IMR-90 (cell line): ENCODE measurements at regions not wholly inside any gene's neighbourhood (a gene's known extent, or its start where the extent isn't known, plus 50 kb on each side); places are given as distances from the start of the nearest gene placed in this dataset.

Experiments
- ATAC-seq: fragments of 200-7000 bp; cut with Tn5 transposase; 2 replicates; pipeline ENCODE4 v1.9.1; 2020; ENCODE audit warnings: low read depth, mild to moderate bottlenecking, moderate library complexity
- BruUV-seq: library from RNA; stranded (reverse); fragments of 400-500 nt; replicated peaks from 2 replicates; lab custom pipeline; 2021; lab: Mats Ljungman, UMichigan
- CTCF ChIA-PET: fragments of 300-600 bp; formaldehyde crosslinking; extraction: SDS; loops from one replicate; lab custom pipeline; 2021; ENCODE audit warnings: antibody characterized with exemption; lab: Yijun Ruan, JAX
- POLR2A ChIA-PET: fragments of 300-600 bp; sonication (Branson Sonifier 250); formaldehyde crosslinking; loops from one replicate; lab custom pipeline; 2022; ENCODE audit warnings: antibody characterized with exemption; ENCODE audit not compliant: unreplicated experiment; lab: Charles Lee
- DNase-seq: peaks from one replicate; pipeline ENCODE4 v3.0.0; 2013
- H2AFZ ChIP-seq: replicated peaks from 2 replicates; pipeline ENCODE3; 2013; ENCODE audit warnings: low read length, mild to moderate bottlenecking; ENCODE audit not compliant: poor library complexity
- H2AK5ac ChIP-seq: 2 replicates; pipeline ENCODE4 v1.6.1; 2013; ENCODE audit warnings: low read depth, low read length, inconsistent platforms
- H2AK9ac ChIP-seq: replicated peaks from 2 replicates; pipeline ENCODE3; 2013; ENCODE audit warnings: mild to moderate bottlenecking, low read depth, low read length, moderate library complexity; ENCODE audit not compliant: poor library complexity
- H2BK120ac ChIP-seq: 2 replicates; pipeline ENCODE4 v1.6.1; 2013; ENCODE audit warnings: low read depth, low read length, inconsistent platforms
- H2BK15ac ChIP-seq: 3 replicates; pipeline ENCODE4 v1.6.1; 2013; ENCODE audit warnings: low read depth, low read length, inconsistent platforms
- H2BK20ac ChIP-seq: 2 replicates; pipeline ENCODE4 v1.6.1; 2013; ENCODE audit warnings: low read depth, mild to moderate bottlenecking, inconsistent platforms, low read length, moderate library complexity
- H2BK5ac ChIP-seq: 2 replicates; pipeline ENCODE4 v1.6.1; 2013; ENCODE audit warnings: mild to moderate bottlenecking, low read depth, low read length, inconsistent platforms; ENCODE audit not compliant: poor library complexity, severe bottlenecking
- H3K14ac ChIP-seq: replicated peaks from 2 replicates; pipeline ENCODE4 v1.6.1; 2013; ENCODE audit warnings: low read depth, low read length, inconsistent platforms
- H3K18ac ChIP-seq: 2 replicates; pipeline ENCODE4 v1.6.1; 2013; ENCODE audit warnings: low read depth, low read length, control low read depth
- H3K23ac ChIP-seq: 2 replicates; pipeline ENCODE4 v1.6.1; 2013; ENCODE audit warnings: low read depth, low read length, inconsistent platforms
- H3K27ac ChIP-seq: 2 replicates; pipeline ENCODE4 v1.5.1; 2013; ENCODE audit warnings: mild to moderate bottlenecking, control low read depth, low read length; ENCODE audit not compliant: insufficient read depth
- H3K27me3 ChIP-seq: 2 replicates; pipeline ENCODE4 v1.6.1; 2013; ENCODE audit warnings: low read length; ENCODE audit not compliant: control insufficient read depth, insufficient read depth
- H3K36me3 ChIP-seq: 2 replicates; pipeline ENCODE4 v1.6.1; 2013; ENCODE audit warnings: low read length, mixed read lengths; ENCODE audit not compliant: control insufficient read depth, insufficient read depth
- H3K4ac ChIP-seq: 2 replicates; pipeline ENCODE4 v1.6.1; 2013; ENCODE audit warnings: low read depth, low read length, inconsistent platforms
- H3K4me1 ChIP-seq: 2 replicates; pipeline ENCODE4 v1.6.1; 2013; ENCODE audit warnings: low read length, mixed read lengths; ENCODE audit not compliant: control insufficient read depth, insufficient read depth
- H3K4me2 ChIP-seq: 2 replicates; pipeline ENCODE4 v1.6.1; 2013; ENCODE audit warnings: low read depth, mild to moderate bottlenecking, control low read depth, low read length, moderate library complexity
- H3K4me3 ChIP-seq: 2 replicates; pipeline ENCODE4 v1.5.1; 2013; ENCODE audit warnings: low read depth, mild to moderate bottlenecking, control low read depth, low read length, moderate library complexity; ENCODE audit not compliant: insufficient read depth
- H3K56ac ChIP-seq: 2 replicates; pipeline ENCODE4 v1.6.1; 2013; ENCODE audit warnings: low read length, inconsistent platforms; ENCODE audit not compliant: insufficient read depth; ENCODE audit errors: extremely low read depth
- H3K79me1 ChIP-seq, 2 experiments: 2 replicates each; pipeline ENCODE4 v1.6.1; 2013; ENCODE audit warnings: low read length in 2 of 2, inconsistent platforms in 1 of 2, low read depth in 1 of 2
- H3K9ac ChIP-seq: 2 replicates; pipeline ENCODE4 v1.6.1; 2013; ENCODE audit warnings: low read depth, low read length, control low read depth
- H3K9me1 ChIP-seq: 2 replicates; pipeline ENCODE4 v1.6.1; 2013; ENCODE audit warnings: low read length, inconsistent platforms; ENCODE audit not compliant: insufficient read depth
- H3K9me3 ChIP-seq: 2 replicates; pipeline ENCODE4 v1.6.1; 2013; ENCODE audit warnings: low read length; ENCODE audit not compliant: control insufficient read depth, insufficient read depth
- H4K20me1 ChIP-seq: 2 replicates; pipeline ENCODE4 v1.6.1; 2013; ENCODE audit warnings: low read length, inconsistent platforms; ENCODE audit not compliant: insufficient read depth
- H4K5ac ChIP-seq: 2 replicates; pipeline ENCODE4 v1.6.1; 2013; ENCODE audit warnings: mild to moderate bottlenecking, low read depth, low read length, control low read depth
- H4K8ac ChIP-seq, 2 experiments: 2 replicates each; pipeline ENCODE4 v1.6.1; 2013; ENCODE audit warnings: low read depth in 2 of 2, low read length in 2 of 2, control low read depth in 1 of 2, inconsistent platforms in 1 of 2
- H4K91ac ChIP-seq: 2 replicates; pipeline ENCODE4 v1.6.1; 2013; ENCODE audit warnings: low read depth, low read length, inconsistent platforms; ENCODE audit not compliant: insufficient read depth
- BHLHE40 ChIP-seq: fragments of 150-350 bp; IDR thresholded peaks from 2 replicates; pipeline ENCODE4 v1.6.1; 2016; ENCODE audit warnings: mild to moderate bottlenecking, low read depth, low read length
- CEBPB ChIP-seq: IDR thresholded peaks from 2 replicates; pipeline ENCODE4 v1.6.1; 2012; ENCODE audit warnings: low read depth, low read length, improper control_type of control experiment
- CTCF ChIP-seq: conservative IDR thresholded peaks from 2 replicates; pipeline ENCODE4 v1.5.1; 2012; ENCODE audit warnings: mild to moderate bottlenecking, low read depth, low read length, improper control_type of control experiment
- MAZ ChIP-seq: IDR thresholded peaks from 2 replicates; pipeline ENCODE4 v1.6.1; 2012; ENCODE audit warnings: low read depth, mild to moderate bottlenecking, low read length, improper control_type of control experiment, moderate library complexity, borderline replicate concordance
- MXI1 ChIP-seq: IDR thresholded peaks from 2 replicates; pipeline ENCODE4 v1.6.1; 2012; ENCODE audit warnings: low read depth, mild to moderate bottlenecking, low read length, moderate library complexity, borderline replicate concordance
- NFE2L2 ChIP-seq: fragments of 150-350 bp; IDR thresholded peaks from 2 replicates; pipeline ENCODE4 v1.6.1; 2016; ENCODE audit warnings: low read depth, mild to moderate bottlenecking, low read length
- RAD21 ChIP-seq: IDR thresholded peaks from 2 replicates; pipeline ENCODE4 v1.6.1; 2012; ENCODE audit warnings: low read length, improper control_type of control experiment
- RCOR1 ChIP-seq: IDR thresholded peaks from 2 replicates; pipeline ENCODE4 v1.6.1; 2012; ENCODE audit warnings: mild to moderate bottlenecking, low read length, improper control_type of control experiment; ENCODE audit not compliant: insufficient replicate concordance
- RFX5 ChIP-seq: IDR thresholded peaks from 2 replicates; pipeline ENCODE4 v1.8.0; 2012; ENCODE audit warnings: low read depth, mild to moderate bottlenecking, low read length, moderate library complexity
- SMC3 ChIP-seq: fragments of 150-350 bp; IDR thresholded peaks from 2 replicates; pipeline ENCODE4 v1.6.1; 2016; ENCODE audit warnings: low read depth, mild to moderate bottlenecking, antibody characterized with exemption, low read length, moderate library complexity
- WGBS, 2 experiments: methylation state at CpG; one replicate each; pipeline versions ENCODE4 v1.1.5 to v1.1.7; 2013; ENCODE audit warnings: missing lambda C conversion rate in 2 of 2; ENCODE audit not compliant: insufficient read length in 1 of 2; ENCODE audit errors: extremely low coverage in 2 of 2; 5-methylcytosine and 5-hydroxymethylcytosine counted together
- dilution Hi-C: fragments of 300-500 bp; cut with HindIII; formaldehyde crosslinking; loops from one replicate; pipeline ENCODE4 v1.14.3; 2018; ENCODE audit warnings: low sequenced_read_pairs; ENCODE audit not compliant: unreplicated experiment
- in situ Hi-C: fragments of 300-500 bp; cut with MboI; formaldehyde crosslinking; loops from 3 replicates; pipeline ENCODE4 v1.14.3; 2019; ENCODE audit warnings: low sequenced_read_pairs, inconsistent platforms, mixed read lengths
- intact Hi-C: fragments of 100-400 bp; cut with micrococcal nuclease; formaldehyde crosslinking; loops from 2 replicates; pipeline ENCODE4 v1.10.0; 2022
- TF ChIP-seq, protein P1 (sequence below): fragments of 150-350 bp; IDR thresholded peaks from 2 replicates; pipeline ENCODE4 v1.6.1; 2016; ENCODE audit warnings: low read depth, mild to moderate bottlenecking, low read length, moderate library complexity, borderline replicate concordance
- TF ChIP-seq, protein P2 (sequence below): fragments of 150-350 bp; IDR thresholded peaks from 2 replicates; pipeline ENCODE4 v1.6.1; 2017; ENCODE audit warnings: mild to moderate bottlenecking, antibody characterized with exemption, low read length, low read depth

DNA sequence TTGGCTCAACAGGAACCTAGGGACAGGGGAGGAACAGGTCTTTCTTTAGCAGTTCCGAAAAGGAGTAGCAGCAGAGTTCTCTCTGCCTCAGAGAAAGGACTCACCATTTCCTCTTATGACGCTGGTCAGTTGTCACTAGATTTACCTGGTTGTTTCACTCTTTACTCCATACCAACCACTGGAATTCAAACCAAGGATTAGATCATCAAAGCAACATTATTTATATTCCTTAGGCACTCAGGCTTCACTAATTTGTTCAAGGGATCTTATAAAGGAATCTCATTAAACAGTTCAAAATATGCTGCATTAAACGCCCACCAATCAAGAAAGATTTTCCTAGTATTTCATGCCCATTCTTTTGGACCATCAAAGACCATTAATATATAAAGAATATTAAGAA lies 1129.5 kb upstream of the MAP3K7 start:
- Histone ChIP-seq H2BK20ac (no peak overlapping the region), H3K36me3 (no peaks in the 10 kb centered on the region), H2AFZ (no peak overlapping the region), H4K8ac (no peak overlapping the region), H2BK5ac (no peak overlapping the region), H3K9ac (no peak overlapping the region), H3K18ac (no peak overlapping the region), H2AK9ac (no peak overlapping the region), H4K20me1 (no peaks in the 10 kb centered on the region), H3K4me3 (no peak overlapping the region), H2BK120ac (no peak overlapping the region), H3K14ac (no peak overlapping the region), H2AK5ac (no peak overlapping the region), H4K91ac (no peak overlapping the region), H3K4ac (no peak overlapping the region), H3K9me1 (no peaks in the 10 kb centered on the region), H3K4me2 (no peak overlapping the region), H3K79me1 (no peaks in the 10 kb centered on the region), H3K27me3 (no peaks in the 10 kb centered on the region), H3K23ac (no peak overlapping the region), H3K27ac (no peak overlapping the region), H3K4me1 (no peaks in the 10 kb centered on the region), H4K5ac (no peak overlapping the region), H3K56ac (no peak overlapping the region), H2BK15ac (no peak overlapping the region), H3K9me3 (no peaks in the 10 kb centered on the region)
- dilution Hi-C loops (no loop called here), in situ Hi-C loops (no loop called here), intact Hi-C loops (no loop called here)
- DNase-seq (no peak), ATAC-seq (no peak)
- POLR2A ChIA-PET: no interaction called here
- TF ChIP-seq SMC3: no peak
- TF ChIP-seq NFE2L2: no peak
- no peak for TF ChIP-seq CTCF
- no peak for TF ChIP-seq RCOR1
- no peak for TF ChIP-seq MXI1
- no peak for TF ChIP-seq MAZ
- no peak for TF ChIP-seq RFX5
- TF ChIP-seq, protein P1, sequence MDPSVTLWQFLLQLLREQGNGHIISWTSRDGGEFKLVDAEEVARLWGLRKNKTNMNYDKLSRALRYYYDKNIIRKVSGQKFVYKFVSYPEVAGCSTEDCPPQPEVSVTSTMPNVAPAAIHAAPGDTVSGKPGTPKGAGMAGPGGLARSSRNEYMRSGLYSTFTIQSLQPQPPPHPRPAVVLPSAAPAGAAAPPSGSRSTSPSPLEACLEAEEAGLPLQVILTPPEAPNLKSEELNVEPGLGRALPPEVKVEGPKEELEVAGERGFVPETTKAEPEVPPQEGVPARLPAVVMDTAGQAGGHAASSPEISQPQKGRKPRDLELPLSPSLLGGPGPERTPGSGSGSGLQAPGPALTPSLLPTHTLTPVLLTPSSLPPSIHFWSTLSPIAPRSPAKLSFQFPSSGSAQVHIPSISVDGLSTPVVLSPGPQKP: no peak
- TF ChIP-seq RAD21: no peak
- TF ChIP-seq, protein P2, sequence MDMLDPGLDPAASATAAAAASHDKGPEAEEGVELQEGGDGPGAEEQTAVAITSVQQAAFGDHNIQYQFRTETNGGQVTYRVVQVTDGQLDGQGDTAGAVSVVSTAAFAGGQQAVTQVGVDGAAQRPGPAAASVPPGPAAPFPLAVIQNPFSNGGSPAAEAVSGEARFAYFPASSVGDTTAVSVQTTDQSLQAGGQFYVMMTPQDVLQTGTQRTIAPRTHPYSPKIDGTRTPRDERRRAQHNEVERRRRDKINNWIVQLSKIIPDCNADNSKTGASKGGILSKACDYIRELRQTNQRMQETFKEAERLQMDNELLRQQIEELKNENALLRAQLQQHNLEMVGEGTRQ: no peak
- TF ChIP-seq BHLHE40: no peak
- no peak for TF ChIP-seq CEBPB
- no TSS peak for BruUV-seq
- WGBS, 2 experiments: no CpG with 5 or more reads among the region's 3 CpGs
- CTCF ChIA-PET: no interaction called here
